ENCODE measurements at regions not wholly inside any gene's neighbourhood (a gene's known extent, or its start where the extent isn't known, plus 50 kb on each side); places are given as distances from the start of the nearest gene placed in this dataset.

DNA sequence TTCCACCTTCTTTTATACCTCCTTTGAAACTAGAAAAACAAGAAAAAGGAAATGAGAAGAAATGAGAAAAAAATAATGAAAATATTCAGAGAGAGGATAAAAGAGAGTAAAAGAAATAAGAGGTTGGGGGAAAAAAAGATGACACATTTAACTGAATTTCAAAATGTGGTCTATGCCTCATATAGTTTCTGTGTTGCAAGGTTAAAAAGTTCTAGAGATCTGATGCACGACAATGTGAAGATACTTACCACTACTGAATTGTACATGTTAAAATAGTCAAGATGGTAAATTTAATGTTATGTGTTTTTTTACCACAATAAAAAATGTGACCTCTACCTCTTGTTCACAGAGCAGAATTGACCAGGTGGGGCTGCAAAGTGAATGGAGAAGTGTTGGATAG is 314.8 kb upstream of the OR4E1 start:
- no peak for DNase-seq (ENCODE audit: low read depth)

GRCh38 chr14:21987937-21988336 is 314.3 kb upstream of the OR4E1 start:
- no peak for DNase-seq (ENCODE audit: low read depth)

DNA sequence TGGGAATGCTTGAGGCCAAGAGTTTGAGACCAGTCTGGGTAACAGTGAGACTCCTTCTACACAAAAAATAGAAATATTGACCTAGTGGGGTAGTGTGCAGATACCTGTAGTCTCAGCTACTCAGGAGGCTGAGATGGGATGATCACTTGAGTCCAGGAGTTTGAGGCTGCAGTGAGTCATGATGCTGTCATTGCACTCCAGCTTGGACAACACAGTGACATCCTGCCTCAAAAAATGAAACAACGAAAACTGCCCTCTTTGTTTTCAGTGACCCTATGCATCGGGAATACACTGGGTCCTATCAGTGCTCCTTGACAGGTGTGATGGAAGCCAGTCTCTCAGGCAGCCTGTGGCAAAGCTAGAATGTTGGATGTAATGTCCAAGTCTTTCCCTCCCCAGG is 311.5 kb upstream of the OR4E1 start:
- no peak for DNase-seq (ENCODE audit: low read depth)

- no peak for DNase-seq (ENCODE audit: low read depth)
Observed at GRCh38 chr14:21978999-21979314, 305.3 kb upstream of the OR4E1 start.

GRCh38 chr14:21978184-21978998 is 304.8 kb upstream of the OR4E1 start:
- DNase-seq (ENCODE audit: low read depth), result peak; percentile 19

GRCh38 chr14:21974741-21975140 is 301.1 kb upstream of the OR4E1 start:
- no peak for DNase-seq (ENCODE audit: low read depth)

- peak; percentile 15 for DNase-seq (ENCODE audit: low read depth)
Observed at GRCh38 chr14:21965042-21965441, 291.4 kb upstream of the OR4E1 start.

DNA sequence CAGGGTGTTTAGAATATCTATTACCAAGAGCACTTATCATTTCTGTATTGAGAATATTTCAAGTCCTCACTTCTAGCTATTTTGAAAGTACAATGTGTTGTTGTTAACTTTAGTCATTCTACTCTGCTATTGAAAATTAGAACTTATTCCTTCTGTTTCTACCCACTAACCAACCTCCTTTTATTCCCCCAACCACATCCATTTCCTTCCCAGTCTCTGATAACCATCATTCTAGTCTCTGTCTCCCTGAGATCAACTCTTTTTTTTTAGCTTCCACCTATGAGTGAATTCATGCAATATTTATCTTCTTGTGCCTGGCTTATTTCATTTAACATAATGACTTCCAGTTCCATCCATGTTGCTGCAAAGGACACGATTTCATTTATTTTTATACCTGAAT is 290.6 kb upstream of the OR4E1 start:
- no peak for DNase-seq (ENCODE audit: low read depth)

DNA sequence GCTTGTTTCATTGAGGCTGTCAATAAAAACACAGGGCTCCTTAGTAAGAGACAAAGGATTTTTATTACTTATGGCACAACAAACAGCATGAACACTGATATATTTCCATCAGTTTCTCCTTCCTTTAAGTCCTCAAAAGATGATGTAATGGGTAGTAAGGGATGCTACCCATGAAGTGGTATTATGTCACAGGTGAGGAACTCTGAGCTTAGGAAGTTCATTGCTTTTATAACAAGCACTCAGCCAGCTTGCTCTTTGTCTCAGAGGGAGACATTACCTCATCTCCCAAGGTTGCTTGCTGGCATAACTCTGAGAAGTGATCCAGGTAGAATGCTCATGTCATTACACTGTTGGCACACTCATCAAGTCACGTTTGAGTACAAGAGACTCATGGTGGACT is 287.0 kb upstream of the OR4E1 start:
- DNase-seq (ENCODE audit: low read depth), result no peak

- DNase-seq (ENCODE audit: low read depth), result no peak
Observed at GRCh38 chr14:21941885-21942284, 268.3 kb upstream of the OR4E1 start.

GRCh38 chr14:21940887-21941856 is 267.6 kb upstream of the OR4E1 start:
- DNase-seq (ENCODE audit: low read depth), result peak; percentile 10

- no peak for DNase-seq (ENCODE audit: low read depth)
Observed at GRCh38 chr14:21939836-21940235, 266.2 kb upstream of the OR4E1 start.

GRCh38 chr14:21937996-21938395 is 264.4 kb upstream of the OR4E1 start:
- DNase-seq (ENCODE audit: low read depth), result no peak

DNA sequence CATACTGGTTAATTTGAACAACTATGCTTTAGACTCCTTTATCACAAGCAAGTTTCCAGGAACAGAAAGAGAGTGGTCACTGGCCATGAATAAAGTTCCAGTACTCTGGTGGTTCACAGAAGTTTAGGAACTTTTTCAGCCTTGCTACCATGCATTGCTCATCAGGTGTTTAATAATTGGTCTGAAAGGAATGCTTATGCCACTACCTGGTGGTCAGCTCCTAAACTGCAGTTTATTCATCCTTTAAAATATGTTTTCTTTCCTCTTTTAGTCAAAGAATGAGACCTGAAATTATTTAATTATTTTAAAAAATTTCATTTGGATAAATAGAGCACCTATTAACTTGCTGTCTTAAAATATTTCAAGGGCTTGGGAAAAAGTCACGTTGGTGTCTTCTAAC is 260.1 kb upstream of the OR4E1 start:
- no peak for DNase-seq (ENCODE audit: low read depth)

GRCh38 chr14:21924479-21924878 is 250.9 kb upstream of the OR4E1 start:
- DNase-seq (ENCODE audit: low read depth), result peak; percentile 38

- DNase-seq (ENCODE audit: low read depth), result peak; percentile 5
Observed at GRCh38 chr14:21923820-21924219, 250.2 kb upstream of the OR4E1 start.

GRCh38 chr14:21921453-21921852 is 247.8 kb upstream of the OR4E1 start:
- no peak for DNase-seq (ENCODE audit: low read depth)

DNA sequence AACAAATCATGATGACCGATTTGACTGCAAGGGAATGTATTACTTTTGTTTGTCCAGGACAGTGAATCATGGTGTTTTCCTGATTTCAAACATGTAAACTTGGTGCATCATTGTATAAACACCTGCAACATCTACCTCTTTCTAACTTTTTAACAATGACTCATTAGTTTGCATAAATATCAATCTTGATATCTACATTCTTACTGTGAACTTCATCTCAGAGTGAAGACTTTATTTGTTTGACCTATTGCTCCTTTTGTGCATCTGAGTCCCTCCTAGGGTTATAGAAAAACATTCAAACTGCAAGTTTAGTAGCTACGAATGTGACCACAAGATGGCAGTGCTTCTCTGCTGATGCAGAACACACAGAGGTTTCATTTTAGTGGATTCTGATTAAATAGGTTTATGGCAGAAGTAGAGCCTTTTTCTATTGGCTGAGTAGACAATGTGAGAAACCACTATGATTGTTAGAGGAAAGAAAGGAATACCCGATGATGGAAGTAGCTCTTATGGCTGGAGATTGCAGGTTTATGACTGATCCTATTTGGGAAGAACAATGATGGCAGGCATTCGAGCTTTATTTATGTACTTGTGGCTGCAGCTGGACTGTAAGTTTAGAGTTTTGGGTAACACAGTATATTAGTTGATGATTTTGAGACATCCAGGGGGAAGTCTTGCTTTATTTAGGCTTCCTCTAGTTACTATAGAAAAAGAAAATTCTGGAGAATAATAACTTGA is 244.2 kb upstream of the OR4E1 start:
- DNase-seq (ENCODE audit: low read depth), result peak; percentile 25

- DNase-seq (ENCODE audit: low read depth), result no peak
Observed at GRCh38 chr14:21915826-21916225, 242.2 kb upstream of the OR4E1 start.

GRCh38 chr14:21913759-21914158 is 240.1 kb upstream of the OR4E1 start:
- DNase-seq (ENCODE audit: low read depth), result peak; percentile 54

- no peak for DNase-seq (ENCODE audit: low read depth)
Observed at GRCh38 chr14:21912367-21912766, 238.7 kb upstream of the OR4E1 start.

- no peak for DNase-seq (ENCODE audit: low read depth)
Observed at GRCh38 chr14:21911877-21912276, 238.3 kb upstream of the OR4E1 start.

GRCh38 chr14:21910260-21910659 is 236.6 kb upstream of the OR4E1 start:
- no peak for DNase-seq (ENCODE audit: low read depth)

All from activated T-cell treated with anti-CD3 and anti-CD28 coated beads for 1 hour (primary cell).